ENCODE measurements at regions not wholly inside any gene's neighbourhood (a gene's known extent, or its start where the extent isn't known, plus 50 kb on each side); places are given as distances from the start of the nearest gene placed in this dataset.

DNA sequence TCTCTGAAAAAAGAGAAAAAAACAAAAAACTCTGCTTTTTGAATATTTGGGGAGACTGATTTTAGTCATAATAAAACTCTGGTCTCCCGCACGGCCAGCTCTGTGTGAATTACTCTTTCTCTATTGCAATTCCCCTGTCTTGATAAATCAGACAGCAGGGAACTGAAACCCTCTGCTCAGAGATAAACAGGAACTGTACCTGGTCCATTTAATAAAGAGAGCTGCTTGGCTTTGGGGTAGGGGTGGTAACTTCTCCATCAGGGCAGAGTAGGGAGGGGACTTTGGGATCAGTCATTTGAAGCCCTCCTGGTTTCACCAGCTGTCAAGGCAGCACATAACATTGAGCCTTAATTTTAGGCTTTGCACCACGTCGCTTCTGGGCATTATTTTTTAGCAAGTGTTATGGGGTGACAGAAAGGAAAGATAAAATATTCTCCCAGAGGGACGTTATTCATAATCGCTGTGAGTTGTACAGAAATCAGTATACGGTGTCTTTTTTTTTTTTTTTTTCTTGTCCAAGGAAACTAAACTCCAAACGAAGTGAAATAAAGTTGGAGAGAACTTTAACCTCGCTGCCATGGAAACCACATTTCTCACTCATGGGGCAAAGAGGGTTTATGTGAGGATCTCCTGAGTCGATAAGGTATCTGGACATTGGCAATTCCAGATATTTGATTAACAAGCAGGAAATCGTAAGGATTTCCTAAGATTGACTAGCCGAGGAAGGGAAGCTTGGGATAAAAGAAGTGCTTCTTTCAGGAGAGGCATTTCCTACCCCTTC lies 99.0 kb upstream of the MRI1 start:
- no peaks in the 10 kb centered on the region for H3K9me3 ChIP-seq (ENCODE audit: control extremely low read depth in 1 of 5, control insufficient read depth in 4 of 5, insufficient read depth in 2 of 5, low read depth in 1 of 5, low read length in 4 of 5)
- H3K4me1 ChIP-seq (ENCODE audit: control extremely low read depth in 1 of 4, control insufficient read depth in 4 of 4, insufficient read depth in 4 of 4, low read length in 3 of 4), result no peaks in the 10 kb centered on the region
- no peaks in the 10 kb centered on the region for H3K36me3 ChIP-seq (ENCODE audit: control insufficient read depth in 4 of 4, insufficient read depth in 4 of 4, low read length in 3 of 4)
- H3K27ac ChIP-seq (ENCODE audit: insufficient read depth in 1 of 2, low read depth in 1 of 2, low read length in 2 of 2, poor library complexity in 1 of 2, severe bottlenecking in 2 of 2), result no peak overlapping the region
- ChIA-PET POLR2A (no interaction called here), CTCF (no interaction called here)
- H3K4me3 ChIP-seq (ENCODE audit: control insufficient read depth in 1 of 7, extremely low read depth in 1 of 7, insufficient read depth in 4 of 7, low read depth in 2 of 7, low read length in 6 of 7), result no peak overlapping the region
- no peak for DNase-seq
- WGBS (ENCODE audit: insufficient coverage), result 100% methylated on average over 2 of the region's 12 CpGs
- peaks cover 0 to 2% (median 0%) of the 10 kb centered on the region in 5 experiments for H3K27me3 ChIP-seq (replicated peaks in 2 of 5; ENCODE audit: control insufficient read depth in 4 of 5, insufficient read depth in 5 of 5, low read length in 4 of 5)

DNA sequence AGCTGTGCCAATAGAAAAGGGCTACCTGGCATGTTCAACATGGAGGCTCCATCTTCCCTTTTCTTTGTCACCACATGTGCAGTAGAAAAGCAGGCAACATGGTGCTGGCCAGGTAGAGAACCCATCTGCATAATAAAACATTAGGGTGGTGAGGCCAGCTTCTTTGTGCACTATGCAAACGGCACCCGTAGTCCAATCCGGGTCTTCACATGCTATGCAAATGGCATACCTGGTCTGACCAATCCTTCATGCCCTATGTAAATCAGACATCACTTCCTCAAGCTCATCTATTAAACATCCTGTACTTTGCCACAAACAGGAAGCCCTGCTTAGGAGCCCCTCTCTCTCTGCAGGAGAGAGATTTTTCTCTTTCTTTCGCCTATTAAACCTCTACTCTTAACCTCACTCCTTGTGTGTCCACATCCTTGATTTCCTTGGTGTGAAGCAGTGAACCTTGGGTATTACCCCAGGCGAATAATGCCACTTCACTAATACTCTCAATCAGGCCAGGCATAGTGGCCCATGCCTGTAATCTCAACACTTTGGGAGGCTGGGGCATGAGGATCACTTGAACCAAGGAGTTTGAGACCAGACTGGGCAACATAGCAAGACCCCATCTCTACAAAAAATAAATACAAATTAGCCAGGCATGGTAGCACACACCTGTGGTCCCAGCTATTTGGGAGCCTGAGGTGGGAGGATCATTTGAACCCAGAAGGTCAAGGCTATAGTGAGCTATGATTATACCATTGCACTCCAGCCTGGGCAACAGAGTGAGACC lies 111.3 kb upstream of the MRI1 start:
- Histone ChIP-seq H3K36me3 (ENCODE audit: control insufficient read depth in 4 of 4, insufficient read depth in 4 of 4, low read length in 3 of 4) (no peaks in the 10 kb centered on the region), H3K27me3 (replicated peaks in 2 of 5; ENCODE audit: control insufficient read depth in 4 of 5, insufficient read depth in 5 of 5, low read length in 4 of 5) (peaks cover 0 to 2% (median 0%) of the 10 kb centered on the region in 5 experiments), H3K9me3 (ENCODE audit: control extremely low read depth in 1 of 5, control insufficient read depth in 4 of 5, insufficient read depth in 2 of 5, low read depth in 1 of 5, low read length in 4 of 5) (peaks cover 0 to 15% (median 1%) of the 10 kb centered on the region in 5 experiments), H3K4me3 (ENCODE audit: control insufficient read depth in 1 of 7, extremely low read depth in 1 of 7, insufficient read depth in 4 of 7, low read depth in 2 of 7, low read length in 6 of 7) (no peak overlapping the region), H3K27ac (ENCODE audit: insufficient read depth in 1 of 2, low read depth in 1 of 2, low read length in 2 of 2, poor library complexity in 1 of 2, severe bottlenecking in 2 of 2) (no peak overlapping the region), H3K4me1 (ENCODE audit: control extremely low read depth in 1 of 4, control insufficient read depth in 4 of 4, insufficient read depth in 4 of 4, low read length in 3 of 4) (no peaks in the 10 kb centered on the region)
- DNase-seq, result peak in 2 of 3 donors; percentile 9 to 41
- POLR2A ChIA-PET, result no interaction called here
- 75% methylated on average over 4 of the region's 5 CpGs for WGBS (ENCODE audit: insufficient coverage)
- CTCF ChIA-PET, result no interaction called here

DNA sequence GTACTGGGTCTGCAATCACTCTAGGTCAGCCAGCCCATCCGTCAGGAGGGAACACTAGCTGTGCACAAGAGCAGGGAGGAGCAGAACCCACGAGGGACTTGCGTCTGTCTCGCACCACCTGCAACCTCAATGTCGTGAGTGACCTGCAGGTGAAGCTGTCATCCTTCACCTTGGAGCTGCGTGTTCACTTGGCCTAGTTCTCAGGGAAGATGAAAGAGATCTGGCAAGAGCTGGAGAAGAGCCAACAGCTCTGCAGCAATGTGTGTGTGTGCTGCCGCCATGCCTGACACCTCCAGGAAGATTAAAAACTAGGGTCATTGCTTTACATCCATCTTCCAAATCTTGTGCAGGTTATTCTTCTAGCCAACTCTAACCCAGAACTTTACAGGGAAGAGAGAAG lies 117.6 kb upstream of the MRI1 start:
- H3K4me3 ChIP-seq (ENCODE audit: control insufficient read depth in 1 of 7, extremely low read depth in 1 of 7, insufficient read depth in 4 of 7, low read depth in 2 of 7, low read length in 6 of 7), result no peak overlapping the region
- H3K27ac ChIP-seq (ENCODE audit: insufficient read depth in 1 of 2, low read depth in 1 of 2, low read length in 2 of 2, poor library complexity in 1 of 2, severe bottlenecking in 2 of 2), result no peak overlapping the region
- peaks cover 0 to 2% (median 0%) of the 10 kb centered on the region in 5 experiments for H3K27me3 ChIP-seq (replicated peaks in 2 of 5; ENCODE audit: control insufficient read depth in 4 of 5, insufficient read depth in 5 of 5, low read length in 4 of 5)
- peaks cover 0 to 3% (median 0%) of the 10 kb centered on the region in 5 experiments for H3K9me3 ChIP-seq (ENCODE audit: control extremely low read depth in 1 of 5, control insufficient read depth in 4 of 5, insufficient read depth in 2 of 5, low read depth in 1 of 5, low read length in 4 of 5)
- ChIA-PET CTCF (no interaction called here), POLR2A (no interaction called here)
- no peak for DNase-seq
- no peaks in the 10 kb centered on the region for H3K4me1 ChIP-seq (ENCODE audit: control extremely low read depth in 1 of 4, control insufficient read depth in 4 of 4, insufficient read depth in 4 of 4, low read length in 3 of 4)
- 91% methylated on average over 5 of the region's 7 CpGs for WGBS (ENCODE audit: insufficient coverage)
- H3K36me3 ChIP-seq (ENCODE audit: control insufficient read depth in 4 of 4, insufficient read depth in 4 of 4, low read length in 3 of 4), result no peaks in the 10 kb centered on the region

DNA sequence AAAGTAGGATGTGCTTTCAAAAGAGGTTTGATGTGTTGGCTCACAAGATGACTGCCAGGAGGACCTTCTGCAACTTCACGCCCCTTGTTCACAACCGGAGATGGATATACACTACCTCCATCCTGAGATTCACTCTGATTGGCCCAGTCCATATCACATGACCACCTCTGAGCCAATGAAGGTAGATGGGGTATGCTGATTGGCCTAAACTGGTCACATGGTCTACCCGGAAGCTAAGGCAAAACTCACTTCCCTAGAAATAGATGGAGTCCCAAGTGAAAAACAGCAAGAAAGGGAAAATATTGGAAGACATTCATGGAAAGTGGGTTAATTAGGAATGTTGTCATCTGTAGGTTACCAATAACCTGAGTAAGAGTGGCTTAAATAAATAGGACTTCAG lies 119.7 kb upstream of the MRI1 start:
- H3K9me3 ChIP-seq (ENCODE audit: control extremely low read depth in 1 of 5, control insufficient read depth in 4 of 5, insufficient read depth in 2 of 5, low read depth in 1 of 5, low read length in 4 of 5), result peaks cover 0 to 3% (median 0%) of the 10 kb centered on the region in 5 experiments
- H3K27me3 ChIP-seq (replicated peaks in 2 of 5; ENCODE audit: control insufficient read depth in 4 of 5, insufficient read depth in 5 of 5, low read length in 4 of 5), result no peaks in the 10 kb centered on the region
- H3K27ac ChIP-seq (ENCODE audit: insufficient read depth in 1 of 2, low read depth in 1 of 2, low read length in 2 of 2, poor library complexity in 1 of 2, severe bottlenecking in 2 of 2), result no peak overlapping the region
- H3K36me3 ChIP-seq (ENCODE audit: control insufficient read depth in 4 of 4, insufficient read depth in 4 of 4, low read length in 3 of 4), result no peaks in the 10 kb centered on the region
- ChIA-PET CTCF (no interaction called here), POLR2A (no interaction called here)
- no peaks in the 10 kb centered on the region for H3K4me1 ChIP-seq (ENCODE audit: control extremely low read depth in 1 of 4, control insufficient read depth in 4 of 4, insufficient read depth in 4 of 4, low read length in 3 of 4)
- WGBS (ENCODE audit: insufficient coverage), result 100% methylated on average over 1 of the region's 3 CpGs
- DNase-seq, result no peak
- H3K4me3 ChIP-seq (ENCODE audit: control insufficient read depth in 1 of 7, extremely low read depth in 1 of 7, insufficient read depth in 4 of 7, low read depth in 2 of 7, low read length in 6 of 7), result no peak overlapping the region

GRCh38 chr19:13640611-13641010 lies 123.7 kb upstream of the MRI1 start:
- WGBS (ENCODE audit: insufficient coverage), result 100% methylated on average over 1 of the region's 1 CpG
- ChIA-PET CTCF (no interaction called here), POLR2A (no interaction called here)
- H3K36me3 ChIP-seq (ENCODE audit: control insufficient read depth in 4 of 4, insufficient read depth in 4 of 4, low read length in 3 of 4), result no peaks in the 10 kb centered on the region
- peaks cover 0 to 4% (median 0%) of the 10 kb centered on the region in 5 experiments for H3K27me3 ChIP-seq (replicated peaks in 2 of 5; ENCODE audit: control insufficient read depth in 4 of 5, insufficient read depth in 5 of 5, low read length in 4 of 5)
- DNase-seq, result no peak
- H3K9me3 ChIP-seq (ENCODE audit: control extremely low read depth in 1 of 5, control insufficient read depth in 4 of 5, insufficient read depth in 2 of 5, low read depth in 1 of 5, low read length in 4 of 5), result peaks cover 0 to 14% (median 0%) of the 10 kb centered on the region in 5 experiments
- H3K27ac ChIP-seq (ENCODE audit: insufficient read depth in 1 of 2, low read depth in 1 of 2, low read length in 2 of 2, poor library complexity in 1 of 2, severe bottlenecking in 2 of 2), result no peak overlapping the region
- H3K4me3 ChIP-seq (ENCODE audit: control insufficient read depth in 1 of 7, extremely low read depth in 1 of 7, insufficient read depth in 4 of 7, low read depth in 2 of 7, low read length in 6 of 7), result no peak overlapping the region
- no peaks in the 10 kb centered on the region for H3K4me1 ChIP-seq (ENCODE audit: control extremely low read depth in 1 of 4, control insufficient read depth in 4 of 4, insufficient read depth in 4 of 4, low read length in 3 of 4)

- CTCF ChIA-PET, result no interaction called here
- no peak for DNase-seq
- POLR2A ChIA-PET, result no interaction called here
- Histone ChIP-seq H3K9me3 (ENCODE audit: control extremely low read depth in 1 of 5, control insufficient read depth in 4 of 5, insufficient read depth in 2 of 5, low read depth in 1 of 5, low read length in 4 of 5) (peaks cover 0 to 16% (median 0%) of the 10 kb centered on the region in 5 experiments), H3K4me3 (ENCODE audit: control insufficient read depth in 1 of 7, extremely low read depth in 1 of 7, insufficient read depth in 4 of 7, low read depth in 2 of 7, low read length in 6 of 7) (no peak overlapping the region), H3K27me3 (replicated peaks in 2 of 5; ENCODE audit: control insufficient read depth in 4 of 5, insufficient read depth in 5 of 5, low read length in 4 of 5) (peaks cover 0 to 4% (median 0%) of the 10 kb centered on the region in 5 experiments), H3K27ac (ENCODE audit: insufficient read depth in 1 of 2, low read depth in 1 of 2, low read length in 2 of 2, poor library complexity in 1 of 2, severe bottlenecking in 2 of 2) (no peak overlapping the region), H3K36me3 (ENCODE audit: control insufficient read depth in 4 of 4, insufficient read depth in 4 of 4, low read length in 3 of 4) (no peaks in the 10 kb centered on the region), H3K4me1 (ENCODE audit: control extremely low read depth in 1 of 4, control insufficient read depth in 4 of 4, insufficient read depth in 4 of 4, low read length in 3 of 4) (no peaks in the 10 kb centered on the region)
- WGBS (ENCODE audit: insufficient coverage), result 85% methylated on average over 7 of the region's 7 CpGs
Observed at GRCh38 chr19:13639342-13639929, 124.9 kb upstream of the MRI1 start.

GRCh38 chr19:13637664-13638063 lies 126.7 kb upstream of the MRI1 start:
- Histone ChIP-seq H3K27me3 (replicated peaks in 2 of 5; ENCODE audit: control insufficient read depth in 4 of 5, insufficient read depth in 5 of 5, low read length in 4 of 5) (peaks cover 0 to 4% (median 0%) of the 10 kb centered on the region in 5 experiments), H3K4me1 (ENCODE audit: control extremely low read depth in 1 of 4, control insufficient read depth in 4 of 4, insufficient read depth in 4 of 4, low read length in 3 of 4) (no peaks in the 10 kb centered on the region), H3K27ac (ENCODE audit: insufficient read depth in 1 of 2, low read depth in 1 of 2, low read length in 2 of 2, poor library complexity in 1 of 2, severe bottlenecking in 2 of 2) (no peak overlapping the region), H3K4me3 (ENCODE audit: control insufficient read depth in 1 of 7, extremely low read depth in 1 of 7, insufficient read depth in 4 of 7, low read depth in 2 of 7, low read length in 6 of 7) (no peak overlapping the region), H3K36me3 (ENCODE audit: control insufficient read depth in 4 of 4, insufficient read depth in 4 of 4, low read length in 3 of 4) (no peaks in the 10 kb centered on the region), H3K9me3 (ENCODE audit: control extremely low read depth in 1 of 5, control insufficient read depth in 4 of 5, insufficient read depth in 2 of 5, low read depth in 1 of 5, low read length in 4 of 5) (peaks cover 0 to 17% (median 2%) of the 10 kb centered on the region in 5 experiments)
- DNase-seq, result no peak
- POLR2A ChIA-PET, result no interaction called here
- 92% methylated on average over 6 of the region's 6 CpGs for WGBS (ENCODE audit: insufficient coverage)
- CTCF ChIA-PET, result no interaction called here
